A549 (cell line): ENCODE measurements at regions not wholly inside any gene's neighbourhood (a gene's known extent, or its start where the extent isn't known, plus 50 kb on each side); places are given as distances from the start of the nearest gene placed in this dataset.

Experiments used
- CTCF ChIP-seq: fragments of >200 bp; sonication (Bioruptor Twin); formaldehyde crosslinking; IDR thresholded peaks from 3 replicates; pipeline ENCODE4 v1.5.1; 2016
- EP300 ChIP-seq, 2 experiments: fragments of >200 bp; sonication (Bioruptor Twin); formaldehyde crosslinking; IDR thresholded peaks; 2 replicates in 1 of 2; 3 replicates in 1 of 2; pipeline ENCODE4 v1.6.1; 2016 to 2017
- KDM5A ChIP-seq: fragments of 200-600 bp; sonication (generic); IDR thresholded peaks from 2 replicates; pipeline ENCODE4 v1.6.1; 2016; ENCODE audit warnings: antibody characterized with exemption, mild to moderate bottlenecking
- MAX ChIP-seq: IDR thresholded peaks from 2 replicates; pipeline ENCODE4 v1.6.1; 2012
- NR3C1 ChIP-seq: fragments of >200 bp; sonication (Bioruptor Twin); formaldehyde crosslinking; IDR thresholded peaks from 3 replicates; pipeline ENCODE4 v1.6.1; 2017

GRCh38 chr10:3265088-3265487 lies 92.5 kb upstream of the PITRM1 start:
- TF ChIP-seq CTCF (no peak), KDM5A (no peak), MAX (no peak), EP300 (IDR thresholded peaks at IDR 0.05) (no peak), NR3C1 (no peak)
